HG02642 (cell line): ENCODE measurements at regions not wholly inside any gene's neighbourhood (a gene's known extent, or its start where the extent isn't known, plus 50 kb on each side); places are given as distances from the start of the nearest gene placed in this dataset.

ENCODE experiments used
- ATAC-seq: cut with Tn5 transposase; IDR thresholded peaks from one replicate; pipeline ENCODE4 v1.9.1; 2021; ENCODE audit warnings: mild to moderate bottlenecking; ENCODE audit not compliant: unreplicated experiment, poor library complexity

- no peak for ATAC-seq
Measured at GRCh38 chr10:7479861-7480598, 69.2 kb upstream of the SFMBT2 start.

DNA sequence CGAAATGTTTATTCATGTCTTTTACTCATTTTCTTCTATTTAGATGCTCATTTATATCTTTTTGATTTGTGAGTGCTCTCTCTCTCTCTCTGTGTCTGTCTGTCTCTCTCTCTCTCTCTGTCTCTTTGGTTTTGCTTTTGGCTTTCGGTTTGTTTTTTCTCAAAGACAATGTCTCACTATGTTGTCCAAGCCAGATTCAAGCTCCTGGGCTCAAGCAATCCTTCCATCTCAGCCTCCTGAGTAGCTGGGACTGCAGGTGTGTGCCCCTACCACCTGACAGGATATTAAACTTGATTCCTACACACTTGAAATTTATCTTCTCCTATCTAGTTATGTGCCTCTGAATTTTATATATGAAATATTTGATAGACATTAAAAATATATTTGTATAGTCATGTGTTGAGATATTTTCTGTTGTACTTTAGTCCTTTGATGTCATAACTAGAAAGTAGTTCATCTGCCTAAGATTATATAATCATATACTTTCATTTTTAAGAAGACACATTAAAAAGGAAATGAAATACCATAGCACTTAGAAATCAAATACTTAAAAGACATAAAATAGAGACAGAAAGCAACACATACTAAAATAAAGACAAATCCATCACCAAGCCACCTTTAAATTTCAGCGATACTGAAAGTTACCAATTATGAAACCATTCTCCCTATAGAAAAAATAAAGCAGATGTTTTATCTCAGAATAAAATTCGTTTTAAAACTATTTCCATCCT lies 68.1 kb upstream of the SFMBT2 start:
- ATAC-seq, result no peak

DNA sequence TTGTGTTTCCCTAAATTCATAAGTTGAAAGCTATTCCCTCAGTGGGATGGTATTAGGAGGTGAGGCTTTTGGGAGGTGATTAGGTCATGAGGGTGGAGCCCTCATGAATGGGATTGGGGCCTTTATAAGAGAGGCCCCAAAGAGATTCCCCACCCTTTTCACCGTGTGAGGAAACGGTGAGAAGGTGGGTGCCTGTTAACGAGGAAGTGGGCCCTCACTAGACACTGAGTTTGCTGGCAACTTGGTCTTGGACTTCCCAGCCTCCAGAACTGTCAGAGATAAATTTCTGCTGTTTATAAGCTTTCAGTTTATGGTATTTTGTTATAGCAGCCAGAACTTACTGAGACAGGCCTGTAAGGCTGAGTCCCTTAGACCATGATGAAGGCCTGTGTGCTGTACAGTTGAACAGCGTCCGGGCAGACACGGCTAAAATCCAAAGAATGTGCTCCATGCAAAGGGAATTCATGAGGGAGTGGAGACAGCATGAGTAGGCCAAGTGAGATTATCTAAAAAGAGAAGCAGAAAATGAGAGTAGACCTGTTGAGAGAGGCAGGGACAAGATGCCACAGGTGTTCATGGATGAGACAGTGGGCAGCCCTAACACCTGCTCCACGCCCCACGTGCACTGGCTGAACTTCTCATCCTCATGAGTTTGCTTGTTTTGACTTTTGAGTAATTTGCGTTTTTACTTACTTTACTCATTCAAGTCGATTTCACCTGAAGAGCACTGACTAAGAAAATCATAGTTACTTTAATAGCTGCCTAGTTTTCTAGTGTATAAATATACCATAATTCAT lies 66.9 kb upstream of the SFMBT2 start:
- no peak for ATAC-seq

GRCh38 chr10:7475939-7476338 lies 65.1 kb upstream of the SFMBT2 start:
- no peak for ATAC-seq

- no peak for ATAC-seq
Measured at GRCh38 chr10:7475046-7475911, 64.4 kb upstream of the SFMBT2 start.

DNA sequence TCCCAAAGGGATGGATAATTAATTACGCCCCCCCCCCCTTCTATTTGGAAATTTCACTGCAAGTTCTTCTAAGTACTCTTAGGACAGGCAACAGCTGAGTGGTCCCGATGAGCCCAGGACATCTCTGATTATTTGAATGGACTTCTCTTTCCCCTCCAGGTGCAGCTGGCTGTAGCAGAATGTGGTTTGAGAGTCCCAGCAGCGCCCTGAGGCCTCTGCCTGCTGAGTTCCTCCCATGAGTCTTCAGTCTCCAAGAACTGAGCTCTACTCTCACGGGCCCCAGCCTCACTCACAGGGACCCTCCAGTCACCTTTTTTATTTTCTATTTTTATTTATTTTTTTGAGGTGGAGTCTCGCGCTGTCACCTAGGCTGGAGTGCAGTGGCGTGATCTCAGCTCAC lies 63.6 kb upstream of the SFMBT2 start:
- ATAC-seq, result no peak

DNA sequence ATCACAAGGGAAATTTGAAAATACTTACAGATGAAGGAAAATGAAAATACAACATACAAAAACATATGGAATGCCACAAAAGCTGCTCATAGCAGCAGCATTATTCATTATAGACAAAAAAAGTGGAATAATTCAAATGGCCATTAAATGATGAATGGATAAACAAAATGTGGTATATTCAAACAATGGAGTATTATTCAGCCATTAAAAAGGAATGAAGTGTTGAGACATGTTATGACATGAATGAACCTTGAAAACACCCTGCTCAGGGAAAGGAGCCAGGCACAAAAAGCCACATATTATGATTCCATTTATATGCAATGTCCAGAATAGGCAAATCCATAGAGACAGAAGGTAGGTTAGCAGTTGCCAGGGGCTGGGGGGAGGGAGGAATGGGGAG lies 62.6 kb upstream of the SFMBT2 start:
- ATAC-seq, result no peak

DNA sequence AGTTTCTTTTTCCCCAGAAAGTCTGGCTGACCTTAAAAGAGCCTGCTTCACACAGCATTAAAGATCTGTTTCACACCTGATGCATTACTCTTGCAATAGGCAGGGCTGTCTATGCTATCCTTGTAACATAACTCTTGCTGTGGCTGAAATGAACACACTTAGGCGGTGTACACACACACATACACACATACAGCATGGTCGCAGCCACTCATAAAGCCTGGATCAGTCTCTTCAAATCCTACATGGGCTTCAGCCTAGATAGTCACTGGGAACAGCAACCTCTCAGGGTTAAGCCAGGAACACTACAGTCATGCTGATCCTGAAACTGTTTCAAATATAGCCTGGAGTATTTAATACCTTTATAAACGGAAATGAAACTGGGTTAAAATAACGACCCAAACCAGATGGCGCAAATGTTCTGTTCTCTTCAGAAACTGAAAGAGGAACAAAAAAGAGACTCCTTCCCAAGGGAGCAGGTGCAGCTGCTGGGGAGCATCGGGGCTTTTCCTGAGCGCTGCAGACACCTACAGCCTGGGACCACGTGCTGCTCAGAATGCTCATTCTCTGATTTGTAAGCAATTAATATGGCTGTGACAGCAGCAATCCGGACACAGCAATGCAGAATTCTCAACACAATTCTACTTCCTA lies 61.0 kb upstream of the SFMBT2 start:
- peak; percentile 91 for ATAC-seq

GRCh38 chr10:7470371-7470770 lies 59.5 kb upstream of the SFMBT2 start:
- no peak for ATAC-seq

- no peak for ATAC-seq
Measured at GRCh38 chr10:7467031-7467667, 56.3 kb upstream of the SFMBT2 start.

GRCh38 chr10:7464691-7465090 lies 53.9 kb upstream of the SFMBT2 start:
- no peak for ATAC-seq
